ENCODE measurements at regions not wholly inside any gene's neighbourhood (a gene's known extent, or its start where the extent isn't known, plus 50 kb on each side); places are given as distances from the start of the nearest gene placed in this dataset. TPM values are rescaled to one million over a fixed set of nuclear protein-coding genes. Genes with fewer than 3 reads are reported as not detected.

GRCh38 chrX:43581888-43582539, 74.1 kb upstream of the MAOA start:
- DNase-seq = no peak

- no peak for DNase-seq
Measured at GRCh38 chrX:43582540-43582913, 73.6 kb upstream of the MAOA start.

GRCh38 chrX:43585922-43586321, 70.2 kb upstream of the MAOA start:
- no peak for DNase-seq

- no peak for DNase-seq
Measured at GRCh38 chrX:43586830-43587229, 69.3 kb upstream of the MAOA start.

GRCh38 chrX:43589735-43590134, 66.4 kb upstream of the MAOA start:
- no peak for DNase-seq

GRCh38 chrX:43590150-43590549, 65.9 kb upstream of the MAOA start:
- DNase-seq = no peak

GRCh38 chrX:43592597-43592996, 63.5 kb upstream of the MAOA start:
- no peak for DNase-seq

- no peak for DNase-seq
Measured at GRCh38 chrX:43595931-43596330, 60.2 kb upstream of the MAOA start.

GRCh38 chrX:43604753-43605152, 51.3 kb upstream of the MAOA start:
- DNase-seq = no peak

GRCh38 chrX:43605351-43605750, 50.7 kb upstream of the MAOA start:
- no peak for DNase-seq

Small RNA genes lying in the stretch of these regions (small RNA-seq; reads per million reads assigned to genes)
- not detected for gene AL451086.1 (ENCODE audit: low replicate concordance)
